Endothelial cell of umbilical vein (primary cell): ENCODE measurements at regions not wholly inside any gene's neighbourhood (a gene's known extent, or its start where the extent isn't known, plus 50 kb on each side); places are given as distances from the start of the nearest gene placed in this dataset.

ENCODE experiments used
- EZH2 ChIP-seq: IDR thresholded peaks from 2 replicates; pipeline ENCODE4 v1.6.1; 2012; ENCODE audit warnings: borderline replicate concordance, low read depth, mild to moderate bottlenecking, moderate library complexity, low read length, inconsistent platforms; ENCODE audit not compliant: severe bottlenecking
- MYC ChIP-seq: IDR thresholded peaks from one replicate; pipeline ENCODE4 v1.6.1; 2011; ENCODE audit warnings: mild to moderate bottlenecking, low read depth, low read length
- POLR2A ChIP-seq: IDR thresholded peaks from 2 replicates; pipeline ENCODE4 v1.6.1; 2012; ENCODE audit warnings: low read depth, mild to moderate bottlenecking, control low read depth, low read length
- TF ChIP-seq, protein P1 (sequence below), 2 donors: IDR thresholded peaks; 1 replicate in 1 of 2; 2 replicates in 1 of 2; pipeline ENCODE4 v1.5.1; 2011; ENCODE audit warnings: low read length in 2 of 2, mild to moderate bottlenecking in 2 of 2, moderate library complexity in 2 of 2, control low read depth in 1 of 2, inconsistent platforms in 1 of 2, low read depth in 1 of 2; ENCODE audit not compliant: insufficient read depth in 1 of 2; ENCODE audit errors: extremely low read depth in 1 of 2
- TF ChIP-seq, protein P2 (sequence below): IDR thresholded peaks from 2 replicates; pipeline ENCODE4 v1.6.1; 2011; ENCODE audit not compliant: insufficient read depth, insufficient read length

DNA sequence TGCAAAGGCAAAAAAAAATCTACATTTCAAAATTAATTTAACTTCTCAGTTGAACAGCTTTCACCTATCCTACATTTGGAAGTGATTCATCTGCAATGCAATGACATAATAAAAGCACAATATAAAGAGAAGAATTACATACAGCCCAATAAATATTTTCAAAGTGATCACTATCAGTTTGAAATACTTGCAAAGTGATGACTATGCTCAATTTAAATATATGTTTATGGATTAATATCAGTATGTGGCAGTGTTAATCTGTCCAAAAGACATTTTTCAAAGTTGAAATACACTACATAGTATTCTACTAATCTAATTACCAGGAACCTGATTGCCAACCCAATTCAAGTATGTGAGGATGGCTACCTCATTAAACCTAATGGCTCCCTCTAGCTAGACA lies 460.7 kb upstream of the ATXN7L3B start:
- TF ChIP-seq, protein P1, sequence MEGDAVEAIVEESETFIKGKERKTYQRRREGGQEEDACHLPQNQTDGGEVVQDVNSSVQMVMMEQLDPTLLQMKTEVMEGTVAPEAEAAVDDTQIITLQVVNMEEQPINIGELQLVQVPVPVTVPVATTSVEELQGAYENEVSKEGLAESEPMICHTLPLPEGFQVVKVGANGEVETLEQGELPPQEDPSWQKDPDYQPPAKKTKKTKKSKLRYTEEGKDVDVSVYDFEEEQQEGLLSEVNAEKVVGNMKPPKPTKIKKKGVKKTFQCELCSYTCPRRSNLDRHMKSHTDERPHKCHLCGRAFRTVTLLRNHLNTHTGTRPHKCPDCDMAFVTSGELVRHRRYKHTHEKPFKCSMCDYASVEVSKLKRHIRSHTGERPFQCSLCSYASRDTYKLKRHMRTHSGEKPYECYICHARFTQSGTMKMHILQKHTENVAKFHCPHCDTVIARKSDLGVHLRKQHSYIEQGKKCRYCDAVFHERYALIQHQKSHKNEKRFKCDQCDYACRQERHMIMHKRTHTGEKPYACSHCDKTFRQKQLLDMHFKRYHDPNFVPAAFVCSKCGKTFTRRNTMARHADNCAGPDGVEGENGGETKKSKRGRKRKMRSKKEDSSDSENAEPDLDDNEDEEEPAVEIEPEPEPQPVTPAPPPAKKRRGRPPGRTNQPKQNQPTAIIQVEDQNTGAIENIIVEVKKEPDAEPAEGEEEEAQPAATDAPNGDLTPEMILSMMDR (IDR thresholded peaks at IDR 0.05; ENCODE audit: extremely low read depth in 1 of 2, insufficient read depth in 1 of 2, low read depth in 1 of 2, low read length in 2 of 2) = no peak
- TF ChIP-seq, protein P2, sequence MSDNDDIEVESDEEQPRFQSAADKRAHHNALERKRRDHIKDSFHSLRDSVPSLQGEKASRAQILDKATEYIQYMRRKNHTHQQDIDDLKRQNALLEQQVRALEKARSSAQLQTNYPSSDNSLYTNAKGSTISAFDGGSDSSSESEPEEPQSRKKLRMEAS = no peak
- TF ChIP-seq MYC (no peak), POLR2A (no peak), EZH2 (no peak)
